Psoas muscle (tissue), 7 donors: ENCODE measurements at regions not wholly inside any gene's neighbourhood (a gene's known extent, or its start where the extent isn't known, plus 50 kb on each side); places are given as distances from the start of the nearest gene placed in this dataset.

Source experiments
- ATAC-seq, 4 donors: fragments of 200-7000 bp; cut with Tn5 transposase; one replicate each; pipeline ENCODE4 v1.9.1; 2020; ENCODE audit warnings: moderate library complexity in 3 of 4, mild to moderate bottlenecking in 2 of 4
- DNase-seq, 2 donors: peaks; one replicate each; pipeline ENCODE4 v3.0.0-alpha.2; 2020
- H3K27ac ChIP-seq: fragments of 200-600 bp; one replicate; pipeline ENCODE4 v1.8.0; 2022
- H3K27me3 ChIP-seq, 3 donors: fragments of 200-600 bp in 1 of 3; one replicate each; pipeline versions ENCODE4 v1.6.1 to v1.8.0; 2013 to 2022; ENCODE audit warnings: low read length in 2 of 3, mild to moderate bottlenecking in 2 of 3, moderate library complexity in 1 of 3; ENCODE audit not compliant: insufficient read depth in 3 of 3
- H3K36me3 ChIP-seq, 2 donors: fragments of 200-600 bp in 1 of 2; one replicate each; pipeline versions ENCODE4 v1.6.1 to v1.8.0; 2013 to 2022; ENCODE audit warnings: low read depth in 1 of 2, mild to moderate bottlenecking in 1 of 2, moderate library complexity in 1 of 2; ENCODE audit not compliant: insufficient read depth in 1 of 2
- H3K4me1 ChIP-seq: fragments of 200-600 bp; one replicate; pipeline ENCODE4 v1.8.0; 2022
- H3K4me3 ChIP-seq: fragments of 200-600 bp; one replicate; pipeline ENCODE4 v1.8.0; 2022; ENCODE audit warnings: mild to moderate bottlenecking
- H3K9me3 ChIP-seq: fragments of 200-600 bp; one replicate; pipeline ENCODE4 v1.8.0; 2022
- WGBS, 3 donors: extraction: QIAGEN DNeasy Blood & Tissue Kit; methylation state at CpG; one replicate each; pipeline versions ENCODE4 v1.1.6 to v1.1.7; 2013; 5-methylcytosine and 5-hydroxymethylcytosine counted together
- intact Hi-C, 2 donors: fragments of 100-400 bp; cut with DNase I; formaldehyde crosslinking; loops; one replicate each; pipeline versions ENCODE4 v1.11.0 to v1.14.2; 2022
- TF ChIP-seq, protein P1 (sequence below): fragments of 200-600 bp; IDR thresholded peaks from one replicate; pipeline ENCODE4 v1.8.0; 2022; ENCODE audit warnings: antibody characterized with exemption
- donor health status: healthy with polysubstance abuse.
- donor health status: DM: no; HTN: no; CAD: no; lungs with moderate emphysema.
- donor health status: Bipolar disorder and iron deficiency.
- donor health status: healthy.
- donor health status: DM: yes; HTN: yes; CAD: no.
- donor health status: DM: no; HTN: no; CAD: no.
- donor health status: DM: yes; HTN: yes; CAD: no.

DNA sequence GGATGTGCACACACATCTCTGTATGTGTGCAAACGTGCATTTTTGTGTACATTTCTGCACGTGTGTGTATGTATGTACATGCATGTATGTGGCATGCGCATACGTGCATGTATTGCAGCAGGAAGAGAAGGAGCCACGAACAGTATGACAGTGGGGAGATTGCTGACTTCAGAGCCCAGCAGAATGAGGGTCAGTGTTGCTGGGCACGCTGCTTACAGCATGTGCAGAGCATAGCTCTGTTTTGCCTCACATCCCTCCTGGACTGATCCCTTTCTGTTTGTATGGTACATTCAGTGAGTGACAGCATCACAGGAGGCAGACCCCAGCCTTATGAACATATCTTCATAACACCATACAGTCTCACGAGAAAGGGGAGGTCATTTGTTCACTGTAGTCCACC, 934.0 kb upstream of the EEF2KMT start:
- H3K27ac ChIP-seq: no peak overlapping the region
- ATAC-seq: no peak
- H3K36me3 ChIP-seq: no peaks in the 10 kb centered on the region
- DNase-seq: no peak
- no peak overlapping the region for H3K4me3 ChIP-seq
- no peaks in the 10 kb centered on the region for H3K4me1 ChIP-seq
- no peaks in the 10 kb centered on the region for H3K9me3 ChIP-seq
- intact Hi-C loops: no loop called here
- TF ChIP-seq, protein P1, sequence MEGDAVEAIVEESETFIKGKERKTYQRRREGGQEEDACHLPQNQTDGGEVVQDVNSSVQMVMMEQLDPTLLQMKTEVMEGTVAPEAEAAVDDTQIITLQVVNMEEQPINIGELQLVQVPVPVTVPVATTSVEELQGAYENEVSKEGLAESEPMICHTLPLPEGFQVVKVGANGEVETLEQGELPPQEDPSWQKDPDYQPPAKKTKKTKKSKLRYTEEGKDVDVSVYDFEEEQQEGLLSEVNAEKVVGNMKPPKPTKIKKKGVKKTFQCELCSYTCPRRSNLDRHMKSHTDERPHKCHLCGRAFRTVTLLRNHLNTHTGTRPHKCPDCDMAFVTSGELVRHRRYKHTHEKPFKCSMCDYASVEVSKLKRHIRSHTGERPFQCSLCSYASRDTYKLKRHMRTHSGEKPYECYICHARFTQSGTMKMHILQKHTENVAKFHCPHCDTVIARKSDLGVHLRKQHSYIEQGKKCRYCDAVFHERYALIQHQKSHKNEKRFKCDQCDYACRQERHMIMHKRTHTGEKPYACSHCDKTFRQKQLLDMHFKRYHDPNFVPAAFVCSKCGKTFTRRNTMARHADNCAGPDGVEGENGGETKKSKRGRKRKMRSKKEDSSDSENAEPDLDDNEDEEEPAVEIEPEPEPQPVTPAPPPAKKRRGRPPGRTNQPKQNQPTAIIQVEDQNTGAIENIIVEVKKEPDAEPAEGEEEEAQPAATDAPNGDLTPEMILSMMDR: no peak
- 42 to 50% (median 45%) methylated on average over 7 of the region's 7 CpGs for WGBS, 3 donors
- H3K27me3 ChIP-seq: no peaks in the 10 kb centered on the region

DNA sequence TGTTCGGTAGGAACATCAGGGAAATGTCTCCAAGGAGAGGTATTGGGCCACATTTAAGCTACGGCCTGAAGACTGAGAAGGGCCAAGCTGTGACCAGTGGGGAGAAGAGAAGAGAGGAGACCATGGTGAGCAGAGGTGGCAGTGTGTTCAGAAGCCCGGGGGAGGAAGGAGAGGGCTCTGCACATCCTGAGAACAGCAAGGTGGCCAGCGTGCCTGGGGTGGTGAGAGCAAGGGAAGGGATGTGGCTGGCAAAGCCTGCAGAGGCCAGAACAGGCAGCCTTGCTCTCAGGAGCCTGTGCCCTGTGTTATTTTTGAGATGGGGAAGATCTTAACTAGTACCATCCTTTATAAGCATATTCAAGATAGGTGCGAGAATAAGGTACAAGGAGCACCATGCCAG, 933.5 kb upstream of the EEF2KMT start:
- 66 to 77% (median 66%) methylated on average over 5 of the region's 5 CpGs for WGBS, 3 donors
- H3K27me3 ChIP-seq: no peaks in the 10 kb centered on the region
- no peak overlapping the region for H3K27ac ChIP-seq
- H3K4me3 ChIP-seq: no peak overlapping the region
- no peaks in the 10 kb centered on the region for H3K4me1 ChIP-seq
- DNase-seq: no peak
- ATAC-seq: no peak
- no peaks in the 10 kb centered on the region for H3K9me3 ChIP-seq
- TF ChIP-seq, protein P1: no peak
- H3K36me3 ChIP-seq: no peaks in the 10 kb centered on the region
- intact Hi-C loops: no loop called here

DNA sequence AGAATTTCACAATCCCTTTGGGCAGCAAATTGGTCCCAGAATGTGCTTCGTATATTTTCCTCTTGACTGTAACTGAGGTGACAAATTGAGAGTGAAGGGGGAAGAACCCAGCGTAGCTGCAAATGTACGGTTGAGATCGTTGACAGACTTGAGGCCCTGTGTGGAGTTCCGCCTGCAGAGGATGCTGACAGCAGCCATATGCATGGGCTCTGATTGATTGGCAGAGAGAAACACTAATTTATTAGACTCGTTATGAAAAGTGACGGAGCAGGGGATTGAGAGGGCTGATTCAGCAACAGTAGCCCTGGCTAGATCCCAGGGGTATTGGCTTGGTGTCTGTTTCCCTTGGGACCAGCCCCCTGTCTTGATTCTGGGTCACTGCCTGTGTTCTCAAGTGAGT, 930.1 kb upstream of the EEF2KMT start:
- Histone ChIP-seq H3K36me3 (no peaks in the 10 kb centered on the region), H3K27me3 (no peaks in the 10 kb centered on the region), H3K9me3 (no peaks in the 10 kb centered on the region), H3K4me1 (no peaks in the 10 kb centered on the region), H3K27ac (no peak overlapping the region), H3K4me3 (no peak overlapping the region)
- intact Hi-C loops: no loop called here
- 69 to 70% (median 69%) methylated on average over 7 of the region's 7 CpGs for WGBS, 3 donors
- ATAC-seq (no peak), DNase-seq (no peak)
- TF ChIP-seq, protein P1: no peak

DNA sequence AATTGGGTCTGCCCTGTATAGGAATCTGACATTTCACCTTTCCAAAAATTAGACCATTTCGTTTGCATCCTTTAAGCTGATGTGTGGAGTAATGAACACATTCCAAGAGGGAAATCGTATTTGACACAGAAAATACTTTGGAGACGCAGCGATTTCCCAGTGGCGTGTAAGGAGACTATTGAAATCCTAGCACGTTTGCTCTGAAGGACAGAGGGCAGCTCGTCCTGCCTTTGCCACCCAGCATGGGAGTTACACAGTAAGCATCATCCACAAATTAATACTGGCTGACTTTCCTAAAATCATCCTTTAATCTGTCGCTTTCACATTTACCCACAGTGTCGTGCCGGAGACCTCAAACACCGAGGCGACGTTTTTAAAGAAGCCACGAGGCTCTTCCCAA, 925.9 kb upstream of the EEF2KMT start:
- Histone ChIP-seq H3K27ac (no peak overlapping the region), H3K9me3 (no peaks in the 10 kb centered on the region), H3K4me3 (no peak overlapping the region), H3K27me3 (peaks cover 0 to 28% (median 10%) of the 10 kb centered on the region in 3 donors), H3K4me1 (no peaks in the 10 kb centered on the region), H3K36me3 (no peaks in the 10 kb centered on the region)
- 69 to 73% (median 72%) methylated on average over 14 of the region's 14 CpGs for WGBS, 3 donors
- TF ChIP-seq, protein P1: no peak
- no peak for DNase-seq
- no peak for ATAC-seq
- intact Hi-C loops: no loop called here

DNA sequence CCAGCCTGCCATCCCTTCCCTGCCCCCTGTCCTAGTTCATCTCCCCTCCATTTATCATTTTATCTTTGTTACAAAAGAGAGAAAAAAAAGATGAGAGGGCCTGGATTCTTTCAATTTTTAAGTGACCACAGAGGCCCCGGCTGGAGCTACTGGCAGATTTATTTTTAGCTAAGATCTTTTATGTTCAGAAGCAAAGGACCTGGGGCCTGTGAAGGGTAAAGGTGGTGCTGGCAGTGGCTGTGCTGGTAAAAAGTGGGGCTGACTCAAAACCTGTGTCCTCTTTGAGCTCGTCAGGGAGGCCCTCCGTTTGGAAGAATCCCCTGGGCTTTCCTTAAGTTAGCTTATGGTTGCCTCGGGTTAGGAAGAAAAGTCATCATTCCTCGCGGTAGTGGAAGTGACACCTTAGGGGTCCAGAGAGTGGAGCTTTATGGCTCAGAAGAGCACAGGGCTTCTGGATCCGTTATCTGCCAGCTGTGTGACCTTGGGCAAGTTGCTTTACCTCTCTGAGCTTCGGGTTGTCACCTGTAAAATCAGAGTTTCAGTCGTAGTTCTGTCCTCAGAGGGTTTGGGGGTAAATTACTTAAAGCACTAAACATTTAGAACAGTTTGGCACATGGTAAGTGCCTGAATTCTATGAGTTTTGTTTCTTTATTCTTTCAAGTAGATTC, 923.8 kb upstream of the EEF2KMT start:
- TF ChIP-seq, protein P1: no peak
- Histone ChIP-seq H3K9me3 (no peaks in the 10 kb centered on the region), H3K27me3 (peaks cover 0 to 36% (median 10%) of the 10 kb centered on the region in 3 donors), H3K27ac (no peak overlapping the region), H3K4me3 (no peak overlapping the region), H3K4me1 (no peaks in the 10 kb centered on the region), H3K36me3 (no peaks in the 10 kb centered on the region)
- 36 to 47% (median 46%) methylated on average over 9 of the region's 9 CpGs for WGBS, 3 donors
- intact Hi-C loops: no loop called here
- ATAC-seq (no peak), DNase-seq (no peak)
